HEK293 (cell line): ENCODE measurements at regions not wholly inside any gene's neighbourhood (a gene's known extent, or its start where the extent isn't known, plus 50 kb on each side); places are given as distances from the start of the nearest gene placed in this dataset.

ENCODE experiments used
- CTCF ChIA-PET: fragments of 350-600 bp; formaldehyde crosslinking; extraction: SDS; loops from one replicate; lab custom pipeline; 2021; ENCODE audit warnings: antibody characterized with exemption; lab: Yijun Ruan, JAX
- POLR2A ChIA-PET: fragments of 300-600 bp; formaldehyde crosslinking; extraction: SDS; loops from one replicate; lab custom pipeline; 2020; ENCODE audit warnings: antibody characterized with exemption, inconsistent platforms; lab: Yijun Ruan, JAX
- H3K27ac ChIP-seq: fragments of 200-500 bp; sonication (Bioruptor generic); 2 replicates; pipeline ENCODE4 v1.5.1; 2014; ENCODE audit warnings: low read depth, low read length, control low read depth, inconsistent platforms; ENCODE audit errors: extremely low read depth
- H3K36me3 ChIP-seq, 2 experiments: fragments of 200-500 bp in 1 of 2; sonication (Bioruptor generic) in 1 of 2; 1 replicate in 1 of 2; 2 replicates in 1 of 2; pipeline ENCODE4 v1.5.1; 2014 to 2017; ENCODE audit warnings: inconsistent platforms in 2 of 2, low read length in 2 of 2; ENCODE audit not compliant: control insufficient read depth in 2 of 2, insufficient read depth in 1 of 2
- H3K4me1 ChIP-seq: fragments of 200-500 bp; sonication (Bioruptor generic); 2 replicates; pipeline ENCODE4 v1.5.1; 2014; ENCODE audit warnings: mild to moderate bottlenecking, low read length, inconsistent platforms; ENCODE audit not compliant: control insufficient read depth, insufficient read depth
- H3K4me3 ChIP-seq: 2 replicates; pipeline ENCODE4 v1.5.1; 2011; ENCODE audit warnings: low read depth, mild to moderate bottlenecking, control low read depth, low read length, moderate library complexity
- H3K9me3 ChIP-seq: fragments of 200-500 bp; sonication (Bioruptor generic); 2 replicates; pipeline ENCODE4 v1.5.1; 2014; ENCODE audit warnings: low read depth, low read length, inconsistent platforms; ENCODE audit not compliant: control insufficient read depth, insufficient read depth
- GLIS1 ChIP-seq: fragments of 450-650 bp; formaldehyde crosslinking; IDR thresholded peaks from 2 replicates; pipeline ENCODE4 v1.5.1; 2016; ENCODE audit warnings: missing biosample characterization, missing genetic modification characterization
- KLF17 ChIP-seq: fragments of 450-650 bp; formaldehyde crosslinking; IDR thresholded peaks from 2 replicates; pipeline ENCODE4 v1.5.1; 2016; ENCODE audit warnings: missing biosample characterization, missing genetic modification characterization
- SALL2 ChIP-seq: fragments of 450-650 bp; formaldehyde crosslinking; IDR thresholded peaks from 2 replicates; pipeline ENCODE4 v1.5.0; 2017; ENCODE audit warnings: missing biosample characterization, mild to moderate bottlenecking, missing genetic modification characterization, borderline replicate concordance
- SP7 ChIP-seq: fragments of 450-650 bp; formaldehyde crosslinking; IDR thresholded peaks from 2 replicates; pipeline ENCODE4 v1.5.1; 2016; ENCODE audit warnings: missing biosample characterization, missing genetic modification characterization
- TSHZ1 ChIP-seq: fragments of 450-650 bp; formaldehyde crosslinking; IDR thresholded peaks from 2 replicates; pipeline ENCODE4 v1.5.1; 2016; ENCODE audit warnings: missing biosample characterization, missing genetic modification characterization, borderline replicate concordance
- WT1 ChIP-seq: fragments of 450-650 bp; formaldehyde crosslinking; IDR thresholded peaks from 2 replicates; pipeline ENCODE4 v1.5.1; 2016; ENCODE audit warnings: missing biosample characterization, missing genetic modification characterization
- ZBTB11 ChIP-seq: fragments of 450-650 bp; formaldehyde crosslinking; conservative IDR thresholded peaks from 2 replicates; pipeline ENCODE4 v1.5.1; 2016; ENCODE audit warnings: low read depth, missing biosample characterization, missing genetic modification characterization
- ZNF175 ChIP-seq: fragments of 450-650 bp; formaldehyde crosslinking; IDR thresholded peaks from 2 replicates; pipeline ENCODE4 v1.5.1; 2016; ENCODE audit warnings: missing biosample characterization, missing genetic modification characterization
- ZNF184 ChIP-seq: fragments of 450-650 bp; IDR thresholded peaks from 2 replicates; pipeline ENCODE4 v1.5.1; 2018; ENCODE audit warnings: missing biosample characterization, mild to moderate bottlenecking, missing genetic modification characterization
- ZNF2 ChIP-seq: fragments of 450-650 bp; formaldehyde crosslinking; IDR thresholded peaks from 2 replicates; pipeline ENCODE4 v1.5.1; 2016; ENCODE audit warnings: missing biosample characterization, missing genetic modification characterization
- ZNF214 ChIP-seq: fragments of 450-650 bp; formaldehyde crosslinking; IDR thresholded peaks from 2 replicates; pipeline ENCODE4 v1.5.1; 2017; ENCODE audit warnings: missing biosample characterization, mild to moderate bottlenecking, missing genetic modification characterization, borderline replicate concordance
- ZNF335 ChIP-seq: fragments of 450-650 bp; formaldehyde crosslinking; conservative IDR thresholded peaks from 2 replicates; pipeline ENCODE4 v1.5.1; 2016; ENCODE audit warnings: missing biosample characterization, missing genetic modification characterization
- ZNF354C ChIP-seq: fragments of 450-650 bp; formaldehyde crosslinking; IDR thresholded peaks from 2 replicates; pipeline ENCODE4 v1.5.1; 2016; ENCODE audit warnings: missing biosample characterization, missing genetic modification characterization, low read depth, borderline replicate concordance
- ZNF544 ChIP-seq: fragments of 450-650 bp; formaldehyde crosslinking; IDR thresholded peaks from 2 replicates; pipeline ENCODE4 v1.5.0; 2017; ENCODE audit warnings: missing biosample characterization, missing genetic modification characterization
- ZNF580 ChIP-seq: fragments of 450-650 bp; formaldehyde crosslinking; IDR thresholded peaks from 2 replicates; pipeline ENCODE4 v1.5.1; 2016; ENCODE audit warnings: missing biosample characterization, missing genetic modification characterization
- ZNF629 ChIP-seq: fragments of 450-650 bp; formaldehyde crosslinking; IDR thresholded peaks from 2 replicates; pipeline ENCODE4 v1.5.1; 2017; ENCODE audit warnings: missing biosample characterization, missing genetic modification characterization
- ZNF654 ChIP-seq: fragments of 450-650 bp; formaldehyde crosslinking; IDR thresholded peaks from 2 replicates; pipeline ENCODE4 v1.5.1; 2016; ENCODE audit warnings: low read depth, missing biosample characterization, missing genetic modification characterization
- ZSCAN23 ChIP-seq: fragments of 450-650 bp; formaldehyde crosslinking; IDR thresholded peaks from 2 replicates; pipeline ENCODE4 v1.5.1; 2016; ENCODE audit warnings: missing biosample characterization, missing genetic modification characterization
- TF ChIP-seq, protein P1 (sequence below): fragments of 450-650 bp; formaldehyde crosslinking; IDR thresholded peaks from 2 replicates; pipeline ENCODE4 v1.5.1; 2016; ENCODE audit warnings: missing biosample characterization, missing genetic modification characterization

GRCh38 chr13:72125561-72125960, 258.6 kb upstream of the DACH1 start:
- no peaks in the 10 kb centered on the region for H3K4me1 ChIP-seq
- H3K4me3 ChIP-seq = no peak overlapping the region
- no peaks in the 10 kb centered on the region for H3K36me3 ChIP-seq
- no peaks in the 10 kb centered on the region for H3K9me3 ChIP-seq
- TF ChIP-seq ZSCAN23 (tag by site-specific recombination) = no peak
- ChIA-PET POLR2A (no interaction called here), CTCF (no interaction called here)
- H3K27ac ChIP-seq = no peak overlapping the region

GRCh38 chr13:72122661-72123255, 255.8 kb upstream of the DACH1 start:
- Histone ChIP-seq H3K36me3 (no peaks in the 10 kb centered on the region), H3K4me1 (no peaks in the 10 kb centered on the region), H3K9me3 (no peaks in the 10 kb centered on the region), H3K4me3 (no peak overlapping the region), H3K27ac (no peak overlapping the region)
- ChIA-PET CTCF (no interaction called here), POLR2A (no interaction called here)
- no peak for TF ChIP-seq ZSCAN23 (tag by site-specific recombination)
- no peak for TF ChIP-seq TSHZ1

DNA sequence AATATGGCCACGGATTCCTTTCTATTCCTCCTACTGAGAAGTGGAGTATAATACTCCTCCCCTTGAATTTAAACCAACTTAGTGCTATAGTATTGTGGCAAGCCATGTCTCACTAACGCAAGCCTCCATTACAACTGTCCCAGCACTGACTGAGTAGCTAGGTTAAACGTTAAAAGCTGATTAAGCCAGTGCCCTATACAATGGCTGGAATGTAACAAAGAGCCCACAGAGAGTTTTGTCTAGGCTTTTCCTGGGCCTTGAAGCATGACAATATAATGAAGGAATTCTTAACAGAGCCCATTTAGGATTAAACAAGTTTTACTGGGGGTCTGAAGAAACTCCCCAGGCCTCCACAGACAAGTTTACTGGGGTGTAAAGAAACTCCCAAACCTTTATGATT, 254.5 kb upstream of the DACH1 start:
- Histone ChIP-seq H3K27ac (no peak overlapping the region), H3K9me3 (no peaks in the 10 kb centered on the region), H3K36me3 (no peaks in the 10 kb centered on the region), H3K4me3 (no peak overlapping the region), H3K4me1 (no peaks in the 10 kb centered on the region)
- CTCF ChIA-PET = interaction anchor here (0.7 kb wide), 1 partner anchor 61 kb away, joined by 3 read pairs; no protein-coding TSS in a partner anchor
- TF ChIP-seq ZNF214 (no peak), WT1 (tag by site-specific recombination) (no peak), SALL2 (no peak), ZNF184 (tag by site-specific recombination) (no peak), KLF17 (no peak), ZNF580 (tag by site-specific recombination) (no peak), ZNF654 (tag by site-specific recombination) (no peak)
- POLR2A ChIA-PET = no interaction called here

DNA sequence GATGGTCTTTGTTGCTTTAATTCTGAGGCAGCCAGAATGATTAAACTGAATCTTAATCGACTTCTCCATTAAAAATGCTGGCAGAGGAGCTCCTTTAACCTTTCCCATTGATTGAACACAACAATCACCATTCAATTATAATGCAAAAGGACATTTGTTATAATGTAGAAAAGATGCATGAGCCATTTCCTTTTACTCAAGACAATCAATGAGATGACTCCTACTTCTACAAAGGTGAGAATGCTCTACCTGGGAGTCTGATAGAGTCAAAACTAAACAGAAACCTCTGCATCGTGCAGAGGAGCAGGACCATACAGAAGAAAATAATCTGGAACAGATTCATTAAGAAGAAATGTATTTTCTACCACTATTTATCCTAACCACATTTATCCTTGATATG, 253.6 kb upstream of the DACH1 start:
- CTCF ChIA-PET = no interaction called here
- Histone ChIP-seq H3K9me3 (no peaks in the 10 kb centered on the region), H3K4me1 (no peaks in the 10 kb centered on the region), H3K4me3 (no peak overlapping the region), H3K27ac (no peak overlapping the region), H3K36me3 (no peaks in the 10 kb centered on the region)
- POLR2A ChIA-PET = no interaction called here
- no peak for TF ChIP-seq ZNF335 (tag by site-specific recombination)
- no peak for TF ChIP-seq ZSCAN23 (tag by site-specific recombination)
- TF ChIP-seq ZNF354C = no peak
- TF ChIP-seq SP7 = no peak
- TF ChIP-seq GLIS1 (tag by site-specific recombination) = no peak
- TF ChIP-seq ZNF2 (tag by site-specific recombination) = no peak
- TF ChIP-seq ZNF629 (tag by site-specific recombination) = no peak
- TF ChIP-seq, protein P1, sequence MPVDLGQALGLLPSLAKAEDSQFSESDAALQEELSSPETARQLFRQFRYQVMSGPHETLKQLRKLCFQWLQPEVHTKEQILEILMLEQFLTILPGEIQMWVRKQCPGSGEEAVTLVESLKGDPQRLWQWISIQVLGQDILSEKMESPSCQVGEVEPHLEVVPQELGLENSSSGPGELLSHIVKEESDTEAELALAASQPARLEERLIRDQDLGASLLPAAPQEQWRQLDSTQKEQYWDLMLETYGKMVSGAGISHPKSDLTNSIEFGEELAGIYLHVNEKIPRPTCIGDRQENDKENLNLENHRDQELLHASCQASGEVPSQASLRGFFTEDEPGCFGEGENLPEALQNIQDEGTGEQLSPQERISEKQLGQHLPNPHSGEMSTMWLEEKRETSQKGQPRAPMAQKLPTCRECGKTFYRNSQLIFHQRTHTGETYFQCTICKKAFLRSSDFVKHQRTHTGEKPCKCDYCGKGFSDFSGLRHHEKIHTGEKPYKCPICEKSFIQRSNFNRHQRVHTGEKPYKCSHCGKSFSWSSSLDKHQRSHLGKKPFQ = no peak
- no peak for TF ChIP-seq ZBTB11 (tag by site-specific recombination)
- no peak for TF ChIP-seq ZNF544 (tag by site-specific recombination)
- TF ChIP-seq ZNF175 (tag by site-specific recombination) = no peak
